ENCODE measurements at regions not wholly inside any gene's neighbourhood (a gene's known extent, or its start where the extent isn't known, plus 50 kb on each side); places are given as distances from the start of the nearest gene placed in this dataset.

DNA sequence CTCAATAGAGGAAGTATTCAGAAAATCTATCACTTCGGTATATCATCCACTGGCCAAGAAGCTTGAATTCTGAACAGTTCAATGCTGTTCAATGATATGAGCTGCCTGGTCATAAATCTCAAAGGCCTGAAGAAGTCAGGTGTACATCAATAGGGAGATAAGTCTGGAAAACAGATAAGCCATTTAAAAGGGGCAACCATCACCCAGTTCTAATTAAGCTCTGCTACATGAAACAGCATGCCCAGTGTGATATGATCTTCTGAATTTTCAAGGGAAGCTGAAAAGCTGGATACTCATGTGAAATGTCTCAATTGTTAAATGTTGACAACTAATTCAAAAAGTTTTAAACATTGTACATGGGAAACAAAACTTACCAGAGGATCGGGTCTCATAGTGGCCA is 2020.7 kb upstream of the WWC1 start:
- Mint-ChIP-seq H3K9me3 (ENCODE audit: insufficient read depth) (no peaks in the 10 kb centered on the region), H3K4me3 (no peak overlapping the region), H3K27ac (no peak overlapping the region), H3K27me3 (no peaks in the 10 kb centered on the region), H3K4me1 (no peaks in the 10 kb centered on the region)
- POLR2A ChIA-PET: no interaction called here
- ATAC-seq (ENCODE audit: low read depth) (no peak), DNase-seq (no peak)
- Histone ChIP-seq H3K4me3 (ENCODE audit: control extremely low read depth in 1 of 5, extremely low read depth in 1 of 5, insufficient read depth in 1 of 5, low read depth in 2 of 5, low read length in 4 of 5) (no peak overlapping the region), H3K9ac (ENCODE audit: low read length) (no peak overlapping the region), H3K4me1 (ENCODE audit: control insufficient read depth in 2 of 2, insufficient read depth in 2 of 2, low read length in 2 of 2) (no peaks in the 10 kb centered on the region), H3K36me3 (replicated peaks in 1 of 2; ENCODE audit: control extremely low read depth in 1 of 2, control insufficient read depth in 1 of 2, extremely low read depth in 1 of 2, insufficient read depth in 2 of 2, low read length in 1 of 2) (no peaks in the 10 kb centered on the region), H3K9me3 (ENCODE audit: control extremely low read depth in 1 of 3, control insufficient read depth in 2 of 3, insufficient read depth in 1 of 3, low read length in 2 of 3) (no peaks in the 10 kb centered on the region), H4K20me1 (ENCODE audit: control insufficient read depth, insufficient read depth, low read length, poor library complexity, severe bottlenecking) (no peaks in the 10 kb centered on the region), H2AFZ (ENCODE audit: insufficient read depth, low read depth, low read length, poor library complexity, severe bottlenecking) (no peak overlapping the region), H3K79me2 (ENCODE audit: control insufficient read depth, insufficient read depth, low read length) (no peaks in the 10 kb centered on the region), H3K4me2 (replicated peaks; ENCODE audit: low read depth, low read length, poor library complexity, severe bottlenecking) (no peak overlapping the region), H3K27ac (ENCODE audit: low read length in 2 of 2) (no peak overlapping the region), H3K27me3 (replicated peaks in 1 of 4; ENCODE audit: control extremely low read depth in 1 of 4, control insufficient read depth in 3 of 4, insufficient read depth in 4 of 4, low read length in 3 of 4) (no peaks in the 10 kb centered on the region)
- TF ChIP-seq, protein P1, sequence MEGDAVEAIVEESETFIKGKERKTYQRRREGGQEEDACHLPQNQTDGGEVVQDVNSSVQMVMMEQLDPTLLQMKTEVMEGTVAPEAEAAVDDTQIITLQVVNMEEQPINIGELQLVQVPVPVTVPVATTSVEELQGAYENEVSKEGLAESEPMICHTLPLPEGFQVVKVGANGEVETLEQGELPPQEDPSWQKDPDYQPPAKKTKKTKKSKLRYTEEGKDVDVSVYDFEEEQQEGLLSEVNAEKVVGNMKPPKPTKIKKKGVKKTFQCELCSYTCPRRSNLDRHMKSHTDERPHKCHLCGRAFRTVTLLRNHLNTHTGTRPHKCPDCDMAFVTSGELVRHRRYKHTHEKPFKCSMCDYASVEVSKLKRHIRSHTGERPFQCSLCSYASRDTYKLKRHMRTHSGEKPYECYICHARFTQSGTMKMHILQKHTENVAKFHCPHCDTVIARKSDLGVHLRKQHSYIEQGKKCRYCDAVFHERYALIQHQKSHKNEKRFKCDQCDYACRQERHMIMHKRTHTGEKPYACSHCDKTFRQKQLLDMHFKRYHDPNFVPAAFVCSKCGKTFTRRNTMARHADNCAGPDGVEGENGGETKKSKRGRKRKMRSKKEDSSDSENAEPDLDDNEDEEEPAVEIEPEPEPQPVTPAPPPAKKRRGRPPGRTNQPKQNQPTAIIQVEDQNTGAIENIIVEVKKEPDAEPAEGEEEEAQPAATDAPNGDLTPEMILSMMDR (IDR thresholded peaks at IDR 0.05): no peak
- TF ChIP-seq EZH2 (IDR thresholded peaks at IDR 0.05; ENCODE audit: borderline replicate concordance, insufficient read depth, low read depth, low read length, poor library complexity, severe bottlenecking): no peak
- intact Hi-C loops (cut with micrococcal nuclease): no loop called here
- CTCF ChIA-PET: no interaction called here
- WGBS (ENCODE audit: insufficient coverage): 100% methylated on average over 1 of the region's 2 CpGs

DNA sequence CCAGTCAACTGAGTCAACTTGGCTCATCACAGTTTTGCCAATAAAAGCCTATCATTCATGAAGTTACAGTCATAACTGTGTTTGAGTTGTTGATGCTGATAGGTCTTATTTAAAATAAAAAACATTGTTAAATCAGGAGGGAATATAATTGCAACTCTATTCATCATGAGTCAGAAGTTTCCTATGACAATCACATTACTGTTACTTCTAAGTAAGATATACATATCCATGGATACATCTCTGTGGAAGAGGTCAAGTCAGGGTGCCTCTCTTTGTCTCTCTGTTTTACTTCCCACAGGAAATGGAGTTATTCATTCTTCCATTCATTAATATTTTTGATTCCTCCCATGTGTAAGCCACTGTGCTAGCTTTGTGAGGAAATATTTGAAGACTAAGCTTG is 2015.4 kb upstream of the WWC1 start:
- Histone ChIP-seq H3K4me1 (ENCODE audit: control insufficient read depth in 2 of 2, insufficient read depth in 2 of 2, low read length in 2 of 2) (no peaks in the 10 kb centered on the region), H3K9ac (ENCODE audit: low read length) (no peak overlapping the region), H3K27me3 (replicated peaks in 1 of 4; ENCODE audit: control extremely low read depth in 1 of 4, control insufficient read depth in 3 of 4, insufficient read depth in 4 of 4, low read length in 3 of 4) (no peaks in the 10 kb centered on the region), H4K20me1 (ENCODE audit: control insufficient read depth, insufficient read depth, low read length, poor library complexity, severe bottlenecking) (no peaks in the 10 kb centered on the region), H3K4me2 (replicated peaks; ENCODE audit: low read depth, low read length, poor library complexity, severe bottlenecking) (no peak overlapping the region), H2AFZ (ENCODE audit: insufficient read depth, low read depth, low read length, poor library complexity, severe bottlenecking) (no peak overlapping the region), H3K79me2 (ENCODE audit: control insufficient read depth, insufficient read depth, low read length) (no peaks in the 10 kb centered on the region), H3K4me3 (ENCODE audit: control extremely low read depth in 1 of 5, extremely low read depth in 1 of 5, insufficient read depth in 1 of 5, low read depth in 2 of 5, low read length in 4 of 5) (no peak overlapping the region), H3K9me3 (ENCODE audit: control extremely low read depth in 1 of 3, control insufficient read depth in 2 of 3, insufficient read depth in 1 of 3, low read length in 2 of 3) (peaks cover 0 to 9% (median 0%) of the 10 kb centered on the region in 3 donors), H3K27ac (ENCODE audit: low read length in 2 of 2) (no peak overlapping the region), H3K36me3 (replicated peaks in 1 of 2; ENCODE audit: control extremely low read depth in 1 of 2, control insufficient read depth in 1 of 2, extremely low read depth in 1 of 2, insufficient read depth in 2 of 2, low read length in 1 of 2) (no peaks in the 10 kb centered on the region)
- TF ChIP-seq, protein P1 (IDR thresholded peaks at IDR 0.05): no peak
- TF ChIP-seq EZH2 (IDR thresholded peaks at IDR 0.05; ENCODE audit: borderline replicate concordance, insufficient read depth, low read depth, low read length, poor library complexity, severe bottlenecking): no peak
- no peak overlapping the region for H3K4me3 Mint-ChIP-seq
- no peaks in the 10 kb centered on the region for H3K4me1 Mint-ChIP-seq
- ATAC-seq (ENCODE audit: low read depth): no peak
- CTCF ChIA-PET: no interaction called here
- intact Hi-C loops (cut with micrococcal nuclease): no loop called here
- DNase-seq: no peak
- no peaks in the 10 kb centered on the region for H3K27me3 Mint-ChIP-seq
- peaks cover 6% of the 10 kb centered on the region for H3K9me3 Mint-ChIP-seq (ENCODE audit: insufficient read depth)
- POLR2A ChIA-PET: no interaction called here
- no peak overlapping the region for H3K27ac Mint-ChIP-seq
